Lower leg skin (tissue), 3 donors: ENCODE measurements at regions not wholly inside any gene's neighbourhood (a gene's known extent, or its start where the extent isn't known, plus 50 kb on each side); places are given as distances from the start of the nearest gene placed in this dataset.

ENCODE experiments used
- CTCF ChIP-seq, 3 donors: fragments of 450-650 bp; IDR thresholded peaks; one replicate each; pipeline ENCODE4 v1.5.1; 2016; ENCODE audit warnings: antibody characterized with exemption in 3 of 3, mild to moderate bottlenecking in 3 of 3, moderate library complexity in 2 of 3
- POLR2A ChIP-seq, 2 donors: fragments of 450-650 bp; IDR thresholded peaks; one replicate each; pipeline ENCODE4 v1.6.1; 2016 to 2017; ENCODE audit warnings: antibody characterized with exemption in 2 of 2, mild to moderate bottlenecking in 1 of 2, moderate library complexity in 1 of 2

- TF ChIP-seq CTCF (IDR thresholded peaks at IDR 0.05) (no peak), POLR2A (IDR thresholded peaks at IDR 0.05) (no peak)
Measured at GRCh38 chr19:28472843-28473242, 740.1 kb downstream of the UQCRFS1 start.
